ENCODE measurements at regions not wholly inside any gene's neighbourhood (a gene's known extent, or its start where the extent isn't known, plus 50 kb on each side); places are given as distances from the start of the nearest gene placed in this dataset.

- Mint-ChIP-seq H3K4me1 (ENCODE audit: low read depth, unreplicated experiment) (no peaks in the 10 kb centered on the region), H3K27ac (ENCODE audit: unreplicated experiment) (no peak overlapping the region), H3K27me3 (ENCODE audit: unreplicated experiment) (no peaks in the 10 kb centered on the region), H3K9me3 (ENCODE audit: unreplicated experiment) (no peaks in the 10 kb centered on the region), H3K36me3 (ENCODE audit: unreplicated experiment) (no peaks in the 10 kb centered on the region), H3K4me3 (ENCODE audit: unreplicated experiment) (no peak overlapping the region)
- DNase-seq: no peak
- TF ChIP-seq CTCF (IDR thresholded peaks at IDR 0.05; ENCODE audit: partially characterized antibody, unreplicated experiment): no peak
These were observed 692.7 kb downstream of the MCTP2 start for GRCh38 chr15:94924057-94924456.

- DNase-seq: no peak
- no peaks in the 10 kb centered on the region for H3K4me1 Mint-ChIP-seq (ENCODE audit: low read depth, unreplicated experiment)
- H3K9me3 Mint-ChIP-seq (ENCODE audit: unreplicated experiment): no peaks in the 10 kb centered on the region
- H3K4me3 Mint-ChIP-seq (ENCODE audit: unreplicated experiment): no peak overlapping the region
- no peak overlapping the region for H3K27ac Mint-ChIP-seq (ENCODE audit: unreplicated experiment)
- H3K36me3 Mint-ChIP-seq (ENCODE audit: unreplicated experiment): no peaks in the 10 kb centered on the region
- TF ChIP-seq CTCF (IDR thresholded peaks at IDR 0.05; ENCODE audit: partially characterized antibody, unreplicated experiment): no peak
- no peaks in the 10 kb centered on the region for H3K27me3 Mint-ChIP-seq (ENCODE audit: unreplicated experiment)
These were observed 693.7 kb downstream of the MCTP2 start for GRCh38 chr15:94924971-94925598.

- TF ChIP-seq CTCF (IDR thresholded peaks at IDR 0.05; ENCODE audit: partially characterized antibody, unreplicated experiment): no peak
- H3K36me3 Mint-ChIP-seq (ENCODE audit: unreplicated experiment): no peaks in the 10 kb centered on the region
- DNase-seq: no peak
- no peaks in the 10 kb centered on the region for H3K9me3 Mint-ChIP-seq (ENCODE audit: unreplicated experiment)
- no peak overlapping the region for H3K27ac Mint-ChIP-seq (ENCODE audit: unreplicated experiment)
- no peaks in the 10 kb centered on the region for H3K4me1 Mint-ChIP-seq (ENCODE audit: low read depth, unreplicated experiment)
- H3K4me3 Mint-ChIP-seq (ENCODE audit: unreplicated experiment): no peak overlapping the region
- H3K27me3 Mint-ChIP-seq (ENCODE audit: unreplicated experiment): no peaks in the 10 kb centered on the region
These were observed 694.3 kb downstream of the MCTP2 start for GRCh38 chr15:94925680-94926079.

- DNase-seq: no peak
- TF ChIP-seq CTCF (IDR thresholded peaks at IDR 0.05; ENCODE audit: partially characterized antibody, unreplicated experiment): no peak
- Mint-ChIP-seq H3K36me3 (ENCODE audit: unreplicated experiment) (no peaks in the 10 kb centered on the region), H3K27me3 (ENCODE audit: unreplicated experiment) (no peaks in the 10 kb centered on the region), H3K4me3 (ENCODE audit: unreplicated experiment) (no peak overlapping the region), H3K27ac (ENCODE audit: unreplicated experiment) (no peak overlapping the region), H3K4me1 (ENCODE audit: low read depth, unreplicated experiment) (no peaks in the 10 kb centered on the region), H3K9me3 (ENCODE audit: unreplicated experiment) (no peaks in the 10 kb centered on the region)
These were observed 695.6 kb downstream of the MCTP2 start for GRCh38 chr15:94927003-94927402.

- no peaks in the 10 kb centered on the region for H3K9me3 Mint-ChIP-seq (ENCODE audit: unreplicated experiment)
- no peaks in the 10 kb centered on the region for H3K27me3 Mint-ChIP-seq (ENCODE audit: unreplicated experiment)
- no peaks in the 10 kb centered on the region for H3K4me1 Mint-ChIP-seq (ENCODE audit: low read depth, unreplicated experiment)
- no peak overlapping the region for H3K27ac Mint-ChIP-seq (ENCODE audit: unreplicated experiment)
- no peak for TF ChIP-seq CTCF (IDR thresholded peaks at IDR 0.05; ENCODE audit: partially characterized antibody, unreplicated experiment)
- H3K4me3 Mint-ChIP-seq (ENCODE audit: unreplicated experiment): no peak overlapping the region
- no peak for DNase-seq
- no peaks in the 10 kb centered on the region for H3K36me3 Mint-ChIP-seq (ENCODE audit: unreplicated experiment)
These were observed 697.9 kb downstream of the MCTP2 start for GRCh38 chr15:94929282-94929681.

Data from glutamatergic neuron (in vitro differentiated cells).